C4-2B (cell line): ENCODE measurements at regions not wholly inside any gene's neighbourhood (a gene's known extent, or its start where the extent isn't known, plus 50 kb on each side); places are given as distances from the start of the nearest gene placed in this dataset.

Experiments used
- CTCF ChIP-seq: fragments of 450-650 bp; conservative IDR thresholded peaks from 2 replicates; pipeline ENCODE4 v1.5.1; 2017; ENCODE audit warnings: mild to moderate bottlenecking
- ZFX ChIP-seq: fragments of 450-650 bp; IDR thresholded peaks from 2 replicates; pipeline ENCODE4 v1.6.1; 2017

- no peak for TF ChIP-seq CTCF
- no peak for TF ChIP-seq ZFX
Observed at GRCh38 chr10:124150189-124150806, 56.9 kb upstream of the CHST15 start.
